H1 (cell line): ENCODE measurements at regions not wholly inside any gene's neighbourhood (a gene's known extent, or its start where the extent isn't known, plus 50 kb on each side); places are given as distances from the start of the nearest gene placed in this dataset.

Experiments used
- CTCF ChIA-PET: fragments of 300-600 bp; sonication (Branson Sonifier 250); formaldehyde crosslinking; loops from one replicate; lab custom pipeline; 2021; ENCODE audit not compliant: partially characterized antibody; lab: Charles Lee
- POLR2A ChIA-PET: fragments of 300-600 bp; sonication (Branson Sonifier 250); formaldehyde crosslinking; loops from one replicate; lab custom pipeline; 2021; ENCODE audit warnings: inconsistent platforms; ENCODE audit not compliant: partially characterized antibody; lab: Charles Lee
- DNase-seq, 2 experiments: peaks; one replicate each; pipeline versions ENCODE4 v3.0.0 to v3.0.0-alpha.2; 2010 to 2022; ENCODE audit warnings: low spot score in 2 of 2, low read depth in 1 of 2, mixed read lengths in 1 of 2
- FAIRE-seq: peaks from 2 replicates; lab custom pipeline; 2011; peaks lifted over from hg19 to GRCh38; lab: Jason Lieb, UNC
- H2AFZ ChIP-seq: 2 replicates; pipeline ENCODE4 v1.8.1; 2012; ENCODE audit warnings: low read length, inconsistent platforms
- H2AK5ac ChIP-seq: 2 replicates; pipeline ENCODE4 v1.6.1; 2013; ENCODE audit warnings: low read depth, low read length
- H2BK120ac ChIP-seq: replicated peaks from 2 replicates; pipeline ENCODE3; 2013; ENCODE audit warnings: low read depth, low read length, inconsistent platforms
- H2BK12ac ChIP-seq: 2 replicates; pipeline ENCODE4 v1.6.1; 2013; ENCODE audit warnings: low read depth, low read length
- H2BK15ac ChIP-seq: 2 replicates; pipeline ENCODE4 v1.6.1; 2013; ENCODE audit warnings: low read length
- H2BK20ac ChIP-seq: 2 replicates; pipeline ENCODE4 v1.6.1; 2013; ENCODE audit warnings: low read length
- H2BK5ac ChIP-seq: 2 replicates; pipeline ENCODE4 v1.6.1; 2013; ENCODE audit warnings: low read depth, low read length
- H3K14ac ChIP-seq: 2 replicates; pipeline ENCODE4 v1.6.1; 2013; ENCODE audit warnings: inconsistent platforms; ENCODE audit not compliant: insufficient read length
- H3K18ac ChIP-seq: 2 replicates; pipeline ENCODE4 v1.6.1; 2013; ENCODE audit warnings: low read length; ENCODE audit errors: extremely low read depth
- H3K23ac ChIP-seq: 2 replicates; pipeline ENCODE4 v1.6.1; 2013; ENCODE audit warnings: inconsistent platforms; ENCODE audit not compliant: insufficient read length
- H3K23me2 ChIP-seq: 2 replicates; pipeline ENCODE4 v1.6.1; 2013; ENCODE audit warnings: low read depth, low read length
- H3K27ac ChIP-seq: 2 replicates; pipeline ENCODE4 v1.6.1; 2011; ENCODE audit warnings: low read depth, low read length, inconsistent platforms
- H3K27me3 ChIP-seq, 4 experiments: replicated peaks in 1 of 4; 1 replicate in 1 of 4; 2 replicates in 3 of 4; pipeline versions ENCODE4 v1.6.1 to v1.8.1; 2011 to 2013; ENCODE audit warnings: low read length in 3 of 4, mild to moderate bottlenecking in 3 of 4, inconsistent platforms in 2 of 4, mixed read lengths in 2 of 4, moderate library complexity in 1 of 4; ENCODE audit not compliant: control insufficient read depth in 3 of 4, insufficient read depth in 3 of 4; ENCODE audit errors: extremely low read depth in 1 of 4
- H3K36me3 ChIP-seq, 4 experiments: 2 replicates each; pipeline versions ENCODE4 v1.6.1 to v1.8.1; 2011 to 2013; ENCODE audit warnings: mild to moderate bottlenecking in 4 of 4, low read length in 3 of 4, moderate library complexity in 2 of 4, control low read depth in 1 of 4, inconsistent platforms in 1 of 4; ENCODE audit not compliant: insufficient read depth in 4 of 4, control insufficient read depth in 2 of 4
- H3K4ac ChIP-seq: replicated peaks from 2 replicates; pipeline ENCODE3; 2013; ENCODE audit warnings: low read length, low read depth, mixed read lengths, inconsistent platforms; ENCODE audit not compliant: insufficient read length
- H3K4me1 ChIP-seq, 4 experiments: replicated peaks in 1 of 4; 1 replicate in 1 of 4; 2 replicates in 3 of 4; pipeline versions ENCODE4 v1.6.1 to v1.8.1; 2011 to 2013; ENCODE audit warnings: low read length in 3 of 4, inconsistent platforms in 2 of 4, mixed read lengths in 1 of 4; ENCODE audit not compliant: insufficient read depth in 4 of 4, control insufficient read depth in 3 of 4
- H3K4me2 ChIP-seq, 2 experiments: 2 replicates each; pipeline versions ENCODE4 v1.6.1 to v1.8.1; 2011 to 2013; ENCODE audit warnings: low read depth in 2 of 2, low read length in 2 of 2, control low read depth in 1 of 2, inconsistent platforms in 1 of 2, mild to moderate bottlenecking in 1 of 2; ENCODE audit not compliant: insufficient read depth in 1 of 2
- H3K4me3 ChIP-seq, 4 experiments: fragments of 200-600, 300-600 bp in 1 of 4; sonication (generic), shearing (Covaris generic), sonication (Bioruptor Twin) in 1 of 4; 2 replicates each; pipeline versions ENCODE4 v1.5.1 to v1.8.1; 2011 to 2016; ENCODE audit warnings: low read length in 4 of 4, low read depth in 3 of 4, control low read depth in 2 of 4, inconsistent platforms in 2 of 4, mild to moderate bottlenecking in 2 of 4, mixed read lengths in 1 of 4, moderate library complexity in 1 of 4; ENCODE audit not compliant: insufficient read depth in 2 of 4; ENCODE audit errors: extremely low read depth in 1 of 4
- H3K56ac ChIP-seq: replicated peaks from 2 replicates; pipeline ENCODE3; 2013; ENCODE audit warnings: low read depth, mild to moderate bottlenecking, mixed read lengths, low read length, inconsistent platforms; ENCODE audit not compliant: insufficient read length
- H3K79me1 ChIP-seq: 2 replicates; pipeline ENCODE4 v1.6.1; 2013; ENCODE audit warnings: low read depth, low read length, control low read depth
- H3K79me2 ChIP-seq, 2 experiments: 2 replicates each; pipeline versions ENCODE4 v1.6.1 to v1.8.1; 2012 to 2013; ENCODE audit warnings: low read length in 2 of 2, mild to moderate bottlenecking in 2 of 2, inconsistent platforms in 1 of 2; ENCODE audit not compliant: insufficient read depth in 2 of 2, control insufficient read depth in 1 of 2
- H3K9ac ChIP-seq, 4 experiments: replicated peaks in 1 of 4; 1 replicate in 1 of 4; 2 replicates in 3 of 4; pipeline versions ENCODE4 v1.6.1 to v1.8.1; 2011 to 2013; ENCODE audit warnings: low read depth in 3 of 4, low read length in 3 of 4, control low read depth in 2 of 4, mild to moderate bottlenecking in 2 of 4, moderate library complexity in 2 of 4, inconsistent platforms in 1 of 4; ENCODE audit errors: extremely low read depth in 1 of 4
- H3K9me3 ChIP-seq, 2 experiments: 2 replicates each; pipeline versions ENCODE4 v1.6.1 to v1.8.1; 2012 to 2013; ENCODE audit warnings: mild to moderate bottlenecking in 2 of 2, moderate library complexity in 2 of 2, control low read depth in 1 of 2, inconsistent platforms in 1 of 2, low read depth in 1 of 2, low read length in 1 of 2, mixed read lengths in 1 of 2; ENCODE audit not compliant: insufficient read depth in 2 of 2
- H4K20me1 ChIP-seq, 2 experiments: replicated peaks in 1 of 2; 2 replicates each; pipeline versions ENCODE3 to v1.8.1; 2011 to 2013; ENCODE audit warnings: inconsistent platforms in 2 of 2, low read length in 2 of 2, mild to moderate bottlenecking in 1 of 2; ENCODE audit not compliant: insufficient read depth in 2 of 2, control insufficient read depth in 1 of 2
- H4K5ac ChIP-seq: 2 replicates; pipeline ENCODE4 v1.6.1; 2013; ENCODE audit warnings: low read length, low read depth, mixed read lengths, inconsistent platforms; ENCODE audit not compliant: insufficient read length
- H4K8ac ChIP-seq: 2 replicates; pipeline ENCODE4 v1.8.0; 2013; ENCODE audit warnings: mild to moderate bottlenecking, moderate library complexity, low read length, inconsistent platforms; ENCODE audit not compliant: insufficient read depth; ENCODE audit errors: extremely low read depth
- H4K91ac ChIP-seq: replicated peaks from 2 replicates; pipeline ENCODE3; 2013; ENCODE audit warnings: low read length, mixed read lengths, inconsistent platforms; ENCODE audit not compliant: insufficient read length
- BRCA1 ChIP-seq: IDR thresholded peaks from 2 replicates; pipeline ENCODE4 v1.6.1; 2012; ENCODE audit warnings: low read depth, low read length, improper control_type of control experiment
- CBX8 ChIP-seq: fragments of 300-800, 300-1000 bp; sonication (generic); IDR thresholded peaks from 2 replicates; pipeline ENCODE4 v1.7.1; 2016; ENCODE audit warnings: low read depth, low read length, borderline replicate concordance
- CHD1 ChIP-seq: IDR thresholded peaks from 2 replicates; pipeline ENCODE4 v1.6.1; 2012; ENCODE audit warnings: low read depth, low read length, improper control_type of control experiment
- E2F6 ChIP-seq: IDR thresholded peaks from 2 replicates; pipeline ENCODE4 v1.6.1; 2012; ENCODE audit warnings: inconsistent platforms
- EZH2 ChIP-seq: fragments of 200-600 bp; sonication (generic); IDR thresholded peaks from 2 replicates; pipeline ENCODE4 v1.7.1; 2012; ENCODE audit warnings: low read depth, mild to moderate bottlenecking, moderate library complexity, low read length, inconsistent platforms; ENCODE audit not compliant: severe bottlenecking
- HDAC2 ChIP-seq, 2 experiments: fragments of 300-600 bp in 1 of 2; sonication (generic) in 1 of 2; IDR thresholded peaks; 2 replicates each; pipeline ENCODE4 v1.6.1; 2011 to 2012; ENCODE audit warnings: low read depth in 2 of 2, low read length in 2 of 2, mild to moderate bottlenecking in 2 of 2, moderate library complexity in 2 of 2, borderline replicate concordance in 1 of 2, inconsistent platforms in 1 of 2
- POLR2AphosphoS5 ChIP-seq: IDR thresholded peaks from 2 replicates; pipeline ENCODE4 v1.6.1; 2011; ENCODE audit warnings: low read depth, low read length
- POU5F1 ChIP-seq: IDR thresholded peaks from 2 replicates; pipeline ENCODE4 v1.6.1; 2011; ENCODE audit warnings: low read depth, mild to moderate bottlenecking, low read length, moderate library complexity
- SAP30 ChIP-seq: fragments of 300-600 bp; sonication (generic); IDR thresholded peaks from 2 replicates; pipeline ENCODE4 v1.7.1; 2012; ENCODE audit warnings: low read length, moderate library complexity, mild to moderate bottlenecking, inconsistent platforms; ENCODE audit not compliant: insufficient read depth, insufficient replicate concordance
- WGBS, 2 experiments: shearing (Covaris generic) in 1 of 2; methylation state at CpG; one replicate each; pipeline versions ENCODE4 v1.1.6 to v1.1.7; 2013 to 2015; ENCODE audit warnings: low lambda C conversion rate in 2 of 2, mixed read lengths in 2 of 2, inconsistent platforms in 1 of 2, low coverage in 1 of 2, missing lambda C conversion rate in 1 of 2; ENCODE audit not compliant: insufficient replicate concordance in 2 of 2, insufficient coverage in 1 of 2, insufficient read length in 1 of 2; ENCODE audit errors: extremely low coverage in 1 of 2, missing lambda C conversion rate in 1 of 2; 5-methylcytosine and 5-hydroxymethylcytosine counted together
- TF ChIP-seq, protein P1 (sequence below): IDR thresholded peaks from 2 replicates; pipeline ENCODE4 v1.6.1; 2011; ENCODE audit warnings: low read depth, mild to moderate bottlenecking, low read length; ENCODE audit not compliant: insufficient read depth

DNA sequence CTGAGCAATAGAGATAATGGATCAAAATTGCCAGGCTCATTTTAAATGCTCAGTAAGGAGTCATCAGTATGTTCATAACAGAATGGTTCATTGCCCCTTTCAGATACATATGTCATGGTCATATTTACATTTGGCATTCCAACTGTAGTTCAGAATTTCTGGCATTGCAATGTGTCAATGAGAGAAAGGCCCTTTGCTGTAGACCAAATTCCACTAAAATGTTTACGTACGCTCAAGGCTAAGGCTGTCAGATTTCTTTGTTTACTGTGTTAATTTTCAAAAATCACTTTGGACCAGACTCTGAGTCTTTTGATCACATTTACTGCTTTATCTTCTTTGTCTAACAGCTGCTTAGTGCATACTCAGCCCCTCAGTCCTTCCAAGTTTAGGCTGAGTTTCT lies 213.5 kb downstream of the PIK3C3 start:
- FAIRE-seq (no peak), DNase-seq (no peak)
- H3K4me1 ChIP-seq: no peaks in the 10 kb centered on the region
- H3K27me3 ChIP-seq: no peaks in the 10 kb centered on the region
- H3K27ac ChIP-seq: no peak overlapping the region
- H3K18ac ChIP-seq: no peak overlapping the region
- H4K91ac ChIP-seq: no peak overlapping the region
- 87% methylated on average over 2 of the region's 2 CpGs; no CpG with 5 or more reads in 1 of the 2 experiments for WGBS, 2 experiments
- no peaks in the 10 kb centered on the region; the same call in 1 of the 2 replicates for H3K23me2 ChIP-seq
- no peak overlapping the region for H2BK5ac ChIP-seq
- H3K4me2 ChIP-seq: no peak overlapping the region
- no peak overlapping the region for H2AK5ac ChIP-seq
- H2BK15ac ChIP-seq: no peak overlapping the region
- no peak overlapping the region for H3K14ac ChIP-seq
- no peak overlapping the region for H2BK20ac ChIP-seq
- H4K5ac ChIP-seq: no peak overlapping the region
- no peaks in the 10 kb centered on the region for H3K79me1 ChIP-seq
- no peak overlapping the region for H2BK12ac ChIP-seq
- no peak overlapping the region for H3K56ac ChIP-seq
- H3K36me3 ChIP-seq: no peaks in the 10 kb centered on the region
- H3K23ac ChIP-seq: no peak overlapping the region
- H4K20me1 ChIP-seq: no peaks in the 10 kb centered on the region
- TF ChIP-seq POU5F1 (no peak), SAP30 (no peak), CBX8 (no peak), BRCA1 (no peak), HDAC2 (IDR thresholded peaks at IDR 0.05; ENCODE audit: borderline replicate concordance in 1 of 2, low read depth in 2 of 2, low read length in 2 of 2) (no peak), POLR2AphosphoS5 (no peak), CHD1 (no peak), EZH2 (no peak), E2F6 (no peak)
- TF ChIP-seq, protein P1, sequence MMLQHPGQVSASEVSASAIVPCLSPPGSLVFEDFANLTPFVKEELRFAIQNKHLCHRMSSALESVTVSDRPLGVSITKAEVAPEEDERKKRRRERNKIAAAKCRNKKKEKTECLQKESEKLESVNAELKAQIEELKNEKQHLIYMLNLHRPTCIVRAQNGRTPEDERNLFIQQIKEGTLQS: no peak
- no peak overlapping the region for H3K4ac ChIP-seq
- CTCF ChIA-PET: interaction anchor here (1.0 to 1.3 kb wide), 2 partner anchors 10 to 50 kb away, joined by 3 to 4 read pairs; no protein-coding TSS in a partner anchor
- H3K79me2 ChIP-seq: no peaks in the 10 kb centered on the region
- no peak overlapping the region for H3K4me3 ChIP-seq
- no peak overlapping the region for H2AFZ ChIP-seq
- H3K9ac ChIP-seq: no peak overlapping the region
- no peak overlapping the region for H2BK120ac ChIP-seq
- no peak overlapping the region for H4K8ac ChIP-seq
- POLR2A ChIA-PET: no interaction called here
- H3K9me3 ChIP-seq: no peaks in the 10 kb centered on the region
